ENCODE measurements at regions not wholly inside any gene's neighbourhood (a gene's known extent, or its start where the extent isn't known, plus 50 kb on each side); places are given as distances from the start of the nearest gene placed in this dataset.

GRCh38 chr12:84416626-84417025, 496.0 kb downstream of the SLC6A15 start:
- no peak for TF ChIP-seq POLR2AphosphoS5 (IDR thresholded peaks at IDR 0.05)
- TF ChIP-seq POLR2A (IDR thresholded peaks at IDR 0.05) = no peak
- no peak for TF ChIP-seq CTCF (IDR thresholded peaks at IDR 0.05)

Data from sigmoid colon (tissue), 4 donors.